IPS DF 6.9 (cell line): ENCODE measurements at regions not wholly inside any gene's neighbourhood (a gene's known extent, or its start where the extent isn't known, plus 50 kb on each side); places are given as distances from the start of the nearest gene placed in this dataset.
"Not testable (repeated sequence)": the region's sequence is repeated elsewhere in the genome, so short reads cannot be mapped to it uniquely, and the experiment has no call there.

ENCODE experiments used
- DNase-seq: peaks from one replicate; pipeline ENCODE4 v3.0.0-alpha.2; 2013; ENCODE audit warnings: low read depth, low spot score
- H3K27ac ChIP-seq: one replicate; pipeline ENCODE4 v1.5.1; 2013; ENCODE audit warnings: low read length, control low read depth
- H3K27me3 ChIP-seq: 2 replicates; pipeline ENCODE4 v1.6.1; 2013; ENCODE audit warnings: mild to moderate bottlenecking, low read length; ENCODE audit not compliant: control insufficient read depth, insufficient read depth
- H3K36me3 ChIP-seq: 2 replicates; pipeline ENCODE4 v1.6.1; 2013; ENCODE audit warnings: low read length; ENCODE audit not compliant: control insufficient read depth, insufficient read depth
- H3K4me1 ChIP-seq: 2 replicates; pipeline ENCODE4 v1.6.1; 2013; ENCODE audit warnings: low read length; ENCODE audit not compliant: control insufficient read depth, insufficient read depth
- H3K4me3 ChIP-seq: 2 replicates; pipeline ENCODE4 v1.5.1; 2013; ENCODE audit warnings: mild to moderate bottlenecking, low read length
- H3K9me3 ChIP-seq: 2 replicates; pipeline ENCODE4 v1.6.1; 2013; ENCODE audit warnings: low read length, inconsistent platforms; ENCODE audit not compliant: control insufficient read depth, insufficient read depth
- WGBS: extraction: QIAGEN DNeasy Blood & Tissue Kit; methylation state at CpG from one replicate; pipeline ENCODE4 v1.1.7; 2013; ENCODE audit warnings: mixed read lengths, missing lambda C conversion rate; ENCODE audit not compliant: insufficient read length, insufficient coverage; 5-methylcytosine and 5-hydroxymethylcytosine counted together

GRCh38 chr16:5928476-5929065, 831.0 kb upstream of the EEF2KMT start:
- Histone ChIP-seq H3K9me3 (no peaks in the 10 kb centered on the region; the same call in 1 of the 2 replicates), H3K27ac (no peak overlapping the region), H3K4me1 (no peaks in the 10 kb centered on the region), H3K4me3 (no peak overlapping the region), H3K36me3 (no peaks in the 10 kb centered on the region), H3K27me3 (no peaks in the 10 kb centered on the region; the same call in 1 of the 2 replicates)
- WGBS: no CpG with 5 or more reads among the region's 4 CpGs
- DNase-seq: peak; percentile 37

DNA sequence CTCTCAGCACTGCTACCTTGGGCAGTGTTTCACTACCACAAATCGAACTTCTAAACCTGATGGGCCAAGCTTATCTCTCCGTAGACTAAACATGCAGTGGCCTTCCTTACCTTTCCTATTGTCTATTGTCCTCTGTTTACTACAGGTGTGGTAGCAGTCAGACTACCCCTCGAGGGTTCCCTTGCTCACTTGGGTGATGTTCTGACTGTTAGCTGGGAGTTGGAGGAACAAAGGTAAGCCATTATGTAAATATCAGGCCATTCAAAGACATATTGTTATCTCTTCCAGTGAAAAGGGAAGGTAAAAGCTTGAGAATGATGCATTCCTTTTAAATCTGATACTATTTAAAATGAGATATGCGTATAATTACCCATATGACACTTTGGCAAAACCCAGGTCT, 828.3 kb upstream of the EEF2KMT start:
- no peak for DNase-seq
- no CpG with 5 or more reads among the region's 4 CpGs for WGBS
- no peaks in the 10 kb centered on the region; the same call in 1 of the 2 replicates for H3K9me3 ChIP-seq
- H3K4me1 ChIP-seq: no peaks in the 10 kb centered on the region
- no peak overlapping the region for H3K4me3 ChIP-seq
- no peaks in the 10 kb centered on the region for H3K36me3 ChIP-seq
- no peaks in the 10 kb centered on the region for H3K27me3 ChIP-seq
- H3K27ac ChIP-seq: no peak overlapping the region

GRCh38 chr16:5922686-5923085, 825.1 kb upstream of the EEF2KMT start:
- Histone ChIP-seq H3K4me1 (0 out of 2 replicates have a peak, but pooled peaks cover 1% of the 10 kb centered on the region), H3K27ac (no peak overlapping the region), H3K9me3 (no peaks in the 10 kb centered on the region; the same call in 1 of the 2 replicates), H3K4me3 (no peak overlapping the region), H3K36me3 (no peaks in the 10 kb centered on the region), H3K27me3 (no peaks in the 10 kb centered on the region)
- DNase-seq: no peak
- WGBS: no CpG with 5 or more reads among the region's 2 CpGs

DNA sequence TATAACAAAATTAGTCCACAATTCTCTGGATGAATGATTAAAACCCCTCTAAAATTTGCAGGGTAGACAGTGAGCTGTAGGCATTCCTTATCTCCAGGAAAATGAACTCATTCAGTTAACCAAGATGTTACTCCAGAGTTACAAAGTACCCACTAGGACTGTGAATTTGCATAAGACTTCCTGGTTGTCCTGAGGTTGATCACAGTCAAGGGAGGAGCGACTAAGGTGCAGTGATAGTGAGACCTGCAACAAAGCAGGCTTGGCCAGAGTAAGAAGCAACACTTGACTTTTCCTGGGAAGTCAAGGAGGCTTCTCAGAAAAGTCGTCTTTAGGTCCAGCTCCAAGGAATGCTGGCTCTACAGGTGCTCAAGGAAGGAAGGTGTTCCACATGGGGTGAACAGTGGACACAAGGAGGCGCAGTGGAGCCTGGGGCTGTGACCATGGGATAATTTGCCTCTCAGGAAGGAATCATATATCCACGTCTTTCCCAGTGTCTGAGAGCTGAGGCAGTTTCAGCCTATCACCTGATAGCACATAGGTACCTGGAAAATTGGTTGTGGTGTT, 821.1 kb upstream of the EEF2KMT start:
- Histone ChIP-seq H3K36me3 (no peaks in the 10 kb centered on the region), H3K27ac (no peak overlapping the region), H3K4me3 (no peak overlapping the region), H3K27me3 (no peaks in the 10 kb centered on the region), H3K4me1 (peaks cover 3% of the 10 kb centered on the region; the same call in 1 of the 2 replicates), H3K9me3 (no peaks in the 10 kb centered on the region)
- DNase-seq: peak; percentile 35
- WGBS: no CpG with 5 or more reads among the region's 4 CpGs

- no peaks in the 10 kb centered on the region for H3K36me3 ChIP-seq
- no peak for DNase-seq
- WGBS: no CpG with 5 or more reads among the region's 14 CpGs
- no peaks in the 10 kb centered on the region for H3K9me3 ChIP-seq
- no peak overlapping the region for H3K27ac ChIP-seq
- H3K4me1 ChIP-seq: peaks cover 3% of the 10 kb centered on the region; the same call in 1 of the 2 replicates
- no peak overlapping the region for H3K4me3 ChIP-seq
- no peaks in the 10 kb centered on the region for H3K27me3 ChIP-seq
These were observed 820.0 kb upstream of the EEF2KMT start for GRCh38 chr16:5917436-5918195.

- Histone ChIP-seq H3K27me3 (no peaks in the 10 kb centered on the region), H3K4me3 (no peak overlapping the region), H3K36me3 (no peaks in the 10 kb centered on the region), H3K9me3 (no peaks in the 10 kb centered on the region), H3K4me1 (peaks cover 3% of the 10 kb centered on the region; the same call in 1 of the 2 replicates), H3K27ac (no peak overlapping the region)
- no CpG with 5 or more reads among the region's 11 CpGs for WGBS
- no peak for DNase-seq
These were observed 819.2 kb upstream of the EEF2KMT start for GRCh38 chr16:5916711-5917191.

- H3K4me1 ChIP-seq: no peaks in the 10 kb centered on the region
- no CpG with 5 or more reads among the region's 10 CpGs for WGBS
These were observed 813.6 kb upstream of the EEF2KMT start for GRCh38 chr16:5911241-5911640.

GRCh38 chr16:5909556-5909955, 812.0 kb upstream of the EEF2KMT start:
- H3K27me3 ChIP-seq, H3K36me3 ChIP-seq, H3K4me1 ChIP-seq, H3K27ac ChIP-seq, H3K9me3 ChIP-seq, H3K4me3 ChIP-seq, DNase-seq: not testable (repeated sequence)
- no CpG with 5 or more reads among the region's 8 CpGs for WGBS

More at GRCh38 chr16:5911241-5911640, 813.6 kb upstream of the EEF2KMT start:
- DNase-seq: no peak
- Histone ChIP-seq H3K9me3 (no peaks in the 10 kb centered on the region), H3K27ac (no peak overlapping the region), H3K4me3 (no peak overlapping the region), H3K36me3 (no peaks in the 10 kb centered on the region), H3K27me3 (no peaks in the 10 kb centered on the region)

GRCh38 chr16:5907544-5907943, 809.9 kb upstream of the EEF2KMT start:
- H3K4me1 ChIP-seq: no peaks in the 10 kb centered on the region
- no peak overlapping the region for H3K4me3 ChIP-seq
- no peaks in the 10 kb centered on the region; the same call in 1 of the 2 replicates for H3K9me3 ChIP-seq
- no peaks in the 10 kb centered on the region for H3K27me3 ChIP-seq
- H3K27ac ChIP-seq: no peak overlapping the region
- no peak for DNase-seq
- H3K36me3 ChIP-seq: no peaks in the 10 kb centered on the region
- WGBS: no CpG with 5 or more reads among the region's 5 CpGs

DNA sequence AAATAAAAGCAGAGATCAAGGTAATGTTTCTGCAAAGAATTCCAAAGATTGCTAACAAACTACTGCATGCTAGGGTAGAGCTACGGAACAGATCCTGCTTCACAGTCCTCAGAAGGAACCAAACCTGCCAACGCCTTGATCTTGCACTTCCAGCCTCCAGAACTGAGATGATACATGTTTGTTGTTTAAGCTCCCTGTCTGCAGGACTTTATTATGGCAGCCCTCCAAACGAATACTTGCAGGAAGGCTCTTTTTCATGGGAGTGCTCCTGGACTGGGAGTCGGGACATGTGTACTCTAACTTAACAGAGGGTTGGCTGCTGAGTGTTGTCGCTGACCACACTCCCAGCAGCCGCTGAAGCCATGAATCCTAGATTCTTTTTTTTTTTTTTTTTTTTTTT, 808.8 kb upstream of the EEF2KMT start:
- no peaks in the 10 kb centered on the region for H3K36me3 ChIP-seq
- no peaks in the 10 kb centered on the region for H3K4me1 ChIP-seq
- no peak overlapping the region for H3K27ac ChIP-seq
- no peaks in the 10 kb centered on the region; the same call in 1 of the 2 replicates for H3K9me3 ChIP-seq
- DNase-seq: no peak
- H3K4me3 ChIP-seq: no peak overlapping the region
- H3K27me3 ChIP-seq: no peaks in the 10 kb centered on the region
- no CpG with 5 or more reads among the region's 6 CpGs for WGBS
